Keratinocyte (primary cell): ENCODE measurements at regions not wholly inside any gene's neighbourhood (a gene's known extent, or its start where the extent isn't known, plus 50 kb on each side); places are given as distances from the start of the nearest gene placed in this dataset.

ENCODE experiments used
- CTCF ChIP-seq, 3 experiments: IDR thresholded peaks in 1 of 3; conservative IDR thresholded peaks in 1 of 3; optimal IDR thresholded peaks in 1 of 3; 2 replicates in 2 of 3; 3 replicates in 1 of 3; pipeline versions ENCODE3 to v1.5.1; 2011; ENCODE audit warnings: low read length in 3 of 3, mild to moderate bottlenecking in 3 of 3, moderate library complexity in 2 of 3, control low read depth in 1 of 3, inconsistent platforms in 1 of 3; ENCODE audit not compliant: insufficient read depth in 2 of 3; ENCODE audit errors: extremely low read depth in 1 of 3
- EZH2 ChIP-seq: IDR thresholded peaks from one replicate; pipeline ENCODE4 v1.6.1; 2012; ENCODE audit warnings: inconsistent platforms, mild to moderate bottlenecking, low read length, moderate library complexity

GRCh38 chr4:60905162-60905561 lies 295.0 kb upstream of the ADGRL3 start:
- TF ChIP-seq CTCF (optimal IDR thresholded peaks at IDR 0.05 in 1 of 3, IDR thresholded peaks at IDR 0.05 in 1 of 3, conservative IDR thresholded peaks at IDR 0.05 in 1 of 3; ENCODE audit: extremely low read depth in 1 of 3, insufficient read depth in 2 of 3, low read length in 3 of 3): no peak
- TF ChIP-seq EZH2: no peak
